ENCODE measurements at regions not wholly inside any gene's neighbourhood (a gene's known extent, or its start where the extent isn't known, plus 50 kb on each side); places are given as distances from the start of the nearest gene placed in this dataset.

DNA sequence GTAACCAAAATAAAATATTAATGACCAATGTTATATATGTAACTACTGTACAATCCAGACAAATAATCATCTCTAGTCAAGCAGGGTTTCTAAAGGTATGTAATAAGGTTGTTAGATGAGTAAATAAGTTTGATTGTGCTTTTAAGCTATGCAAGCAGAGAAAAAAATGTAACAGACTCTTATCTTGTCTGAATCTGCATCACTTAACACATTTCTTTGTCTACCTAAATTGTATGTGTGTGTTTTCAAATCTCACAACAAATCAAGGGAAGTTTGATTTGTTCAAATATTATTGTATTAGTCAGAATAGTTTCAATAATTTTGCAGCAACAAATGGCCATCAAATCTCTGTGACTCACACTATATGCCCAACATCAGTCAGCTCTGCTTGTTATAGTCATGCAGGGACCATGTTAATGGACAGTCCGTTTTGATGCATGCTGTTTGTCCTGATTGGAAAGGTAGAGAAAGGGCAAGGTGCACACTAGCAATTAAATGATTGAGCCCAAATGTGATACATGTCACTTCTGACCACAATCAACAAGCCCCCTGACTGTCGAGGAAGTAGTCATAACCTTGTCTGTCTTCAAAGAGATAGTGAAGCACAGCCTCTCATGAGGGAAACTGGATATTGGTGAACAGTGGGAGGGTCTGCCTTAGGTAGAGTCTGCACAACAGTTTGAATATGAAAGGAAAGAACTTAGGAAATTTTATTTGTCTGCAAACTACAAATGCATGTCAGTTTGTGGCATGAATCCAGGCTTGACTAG is 349.4 kb upstream of the SATB1 start:
- DNase-seq (ENCODE audit: low spot score) = no peak

DNA sequence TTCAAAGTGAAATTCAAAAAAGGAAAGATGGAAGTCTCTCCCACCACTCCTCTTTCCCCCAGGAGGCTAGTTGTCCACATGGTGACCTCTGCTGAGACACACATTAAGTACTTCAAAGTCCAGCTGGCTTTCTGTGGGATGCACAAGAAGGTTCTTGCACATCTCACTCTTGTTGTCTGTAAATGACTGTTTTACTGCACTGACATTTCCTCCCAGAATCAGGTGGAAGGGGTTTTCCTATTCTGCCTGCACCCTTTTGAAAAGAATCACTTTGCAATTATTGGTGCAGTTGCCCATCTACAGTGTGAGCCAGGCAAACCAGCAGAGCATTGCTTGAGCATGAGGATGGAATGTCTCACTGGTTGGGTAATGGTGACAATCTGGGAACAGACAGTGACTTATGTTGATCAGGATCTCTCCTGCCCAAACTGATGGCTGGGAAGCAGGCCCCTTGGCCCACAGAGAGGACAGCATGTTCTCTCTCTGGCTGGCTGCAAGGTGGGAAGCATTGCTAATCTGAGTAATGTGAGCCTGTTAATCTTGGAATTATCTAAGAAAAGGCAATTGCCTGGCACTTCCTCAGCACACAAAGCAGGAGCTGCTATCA is 347.7 kb upstream of the SATB1 start:
- no peak for DNase-seq (ENCODE audit: low spot score)

DNA sequence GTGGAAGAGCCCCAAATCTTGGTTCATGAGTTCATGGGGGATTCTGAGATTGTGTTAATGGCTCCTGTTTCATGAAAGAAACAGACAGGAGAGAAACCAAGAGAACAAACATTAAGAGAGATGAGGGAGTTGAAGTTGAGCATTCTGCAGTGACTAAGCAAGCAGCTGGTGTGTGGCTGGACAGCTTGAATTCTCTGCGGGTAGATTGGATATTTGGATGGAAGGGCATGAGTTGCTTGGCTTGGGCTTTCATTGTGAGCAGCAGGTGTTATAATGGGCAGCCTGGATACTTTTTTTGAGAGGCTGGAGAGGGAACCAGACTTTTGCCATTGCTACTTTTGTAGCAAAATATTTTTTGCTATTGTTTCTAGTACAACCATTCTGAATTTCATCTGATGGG is 346.8 kb upstream of the SATB1 start:
- no peak for DNase-seq (ENCODE audit: low spot score)

DNA sequence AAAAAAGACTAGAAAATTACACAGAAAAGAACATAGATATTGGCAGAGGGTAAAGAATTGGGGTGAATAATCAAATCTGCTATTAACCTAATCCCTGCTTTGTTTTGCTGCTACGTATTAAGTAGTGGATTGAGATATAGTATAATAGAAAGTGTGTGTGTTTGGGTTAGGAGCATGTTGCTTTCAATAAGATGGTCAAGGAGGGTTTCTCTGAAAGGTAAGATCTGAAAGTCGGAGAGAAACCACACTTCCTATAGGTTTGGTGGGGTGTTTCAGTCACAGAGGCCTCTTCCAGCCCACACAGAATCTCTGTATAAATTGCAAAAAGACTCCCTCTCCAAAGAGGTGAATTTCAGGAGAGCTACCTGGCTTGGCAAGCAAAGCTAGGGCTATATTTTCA is 345.7 kb upstream of the SATB1 start:
- DNase-seq (ENCODE audit: low spot score) = no peak

DNA sequence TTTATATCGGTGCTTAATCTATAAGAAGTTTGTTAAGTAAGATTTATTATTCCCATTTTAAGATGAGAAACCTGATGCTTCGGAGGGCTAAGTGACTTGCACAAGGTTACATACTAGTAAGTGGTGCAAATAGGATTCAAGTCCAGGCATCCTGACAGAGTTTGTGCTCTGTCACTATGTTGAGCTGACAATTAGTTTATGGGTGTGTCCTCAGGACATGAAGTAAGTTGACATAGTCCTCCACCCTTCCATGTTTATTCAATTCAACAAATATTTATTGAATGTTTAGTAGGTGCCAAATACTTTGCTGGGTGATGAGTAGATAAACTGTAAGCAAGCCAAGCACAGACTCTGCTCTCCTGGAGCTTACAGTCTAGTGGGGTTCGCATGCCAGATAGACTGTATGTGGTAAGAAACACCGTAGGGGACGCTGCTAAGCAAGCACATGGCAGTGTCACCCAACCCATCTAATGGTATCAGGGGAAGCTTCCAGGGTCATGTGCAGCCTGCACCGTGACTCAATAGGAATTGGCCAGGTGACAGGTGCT is 342.7 kb upstream of the SATB1 start:
- no peak for DNase-seq (ENCODE audit: low spot score)

DNA sequence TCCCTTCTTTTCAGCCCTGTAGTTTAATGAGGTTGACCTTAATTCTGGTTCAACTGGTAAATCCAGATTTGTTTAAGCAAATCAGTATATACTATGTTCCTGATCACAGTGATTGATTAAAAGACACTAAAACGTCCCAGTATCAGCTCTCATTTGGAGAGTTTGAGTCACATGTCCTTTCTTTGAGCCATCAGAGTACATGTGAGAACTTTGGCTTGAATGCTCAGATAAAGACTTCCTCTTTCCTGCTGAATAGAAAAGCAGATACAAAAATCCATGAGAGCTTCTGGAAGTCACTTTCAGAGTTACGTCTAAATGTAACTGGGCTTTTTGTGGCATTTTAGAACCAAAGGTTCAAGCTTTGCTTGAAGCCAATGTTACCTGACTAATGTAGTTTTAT is 341.8 kb upstream of the SATB1 start:
- DNase-seq (ENCODE audit: low spot score) = no peak

DNA sequence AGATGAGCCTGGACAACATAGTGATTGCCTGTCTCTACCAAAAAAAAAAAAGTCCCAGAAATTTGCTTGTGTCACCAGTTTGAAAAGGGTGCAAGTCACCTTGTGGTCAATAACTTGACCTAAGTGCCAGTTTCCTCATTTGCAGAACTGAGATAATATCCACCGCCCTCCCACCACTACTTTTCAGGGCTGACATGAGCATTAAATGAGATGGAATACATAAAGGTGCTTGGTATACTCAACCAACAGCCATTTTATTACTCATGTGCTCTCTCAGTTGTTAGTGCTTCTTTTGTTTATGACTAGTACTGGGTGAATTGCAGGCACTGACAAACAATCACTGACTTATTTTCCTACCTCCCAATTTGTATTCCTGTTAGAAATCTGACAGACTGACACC is 340.5 kb upstream of the SATB1 start:
- DNase-seq (ENCODE audit: low spot score) = no peak

DNA sequence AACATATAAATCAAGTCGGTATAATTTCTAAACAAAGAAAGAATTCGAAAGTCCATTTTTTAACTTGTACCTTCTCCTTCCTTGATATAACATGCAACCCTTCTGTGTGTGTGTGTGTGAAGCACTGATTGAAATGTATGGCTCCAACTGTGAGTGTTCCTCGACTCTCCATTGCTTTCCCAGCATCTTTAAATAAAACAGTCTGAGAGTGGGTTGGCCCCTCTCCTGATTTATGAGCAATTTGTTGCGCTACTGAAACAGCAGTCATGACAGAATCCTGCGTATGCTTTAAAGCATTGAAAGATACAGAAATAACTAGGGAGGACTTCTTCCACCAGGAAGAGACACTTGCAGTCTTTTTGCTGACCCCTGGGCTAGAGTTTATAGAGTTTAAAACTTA is 340.0 kb upstream of the SATB1 start:
- no peak for DNase-seq (ENCODE audit: low spot score)

DNA sequence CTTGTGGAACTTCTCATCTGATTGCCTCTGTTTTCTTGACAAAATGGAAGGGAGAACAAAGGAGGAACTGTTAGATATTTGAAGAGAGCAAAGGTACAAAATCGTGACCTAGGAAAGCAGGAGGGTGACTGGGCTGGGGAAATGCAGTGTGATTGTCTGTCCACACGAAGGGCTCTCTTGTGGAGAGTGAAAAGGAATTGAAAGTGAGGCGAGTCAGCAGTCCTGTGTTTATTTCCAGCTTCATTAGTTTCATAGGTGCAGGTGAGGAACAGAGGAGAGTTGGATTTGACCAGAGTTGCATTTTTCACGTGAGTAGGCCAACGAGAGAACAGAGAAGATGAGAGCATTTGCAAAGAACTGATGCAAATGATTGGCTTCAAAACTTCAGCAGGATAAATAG is 336.4 kb upstream of the SATB1 start:
- DNase-seq (ENCODE audit: low spot score) = no peak

DNA sequence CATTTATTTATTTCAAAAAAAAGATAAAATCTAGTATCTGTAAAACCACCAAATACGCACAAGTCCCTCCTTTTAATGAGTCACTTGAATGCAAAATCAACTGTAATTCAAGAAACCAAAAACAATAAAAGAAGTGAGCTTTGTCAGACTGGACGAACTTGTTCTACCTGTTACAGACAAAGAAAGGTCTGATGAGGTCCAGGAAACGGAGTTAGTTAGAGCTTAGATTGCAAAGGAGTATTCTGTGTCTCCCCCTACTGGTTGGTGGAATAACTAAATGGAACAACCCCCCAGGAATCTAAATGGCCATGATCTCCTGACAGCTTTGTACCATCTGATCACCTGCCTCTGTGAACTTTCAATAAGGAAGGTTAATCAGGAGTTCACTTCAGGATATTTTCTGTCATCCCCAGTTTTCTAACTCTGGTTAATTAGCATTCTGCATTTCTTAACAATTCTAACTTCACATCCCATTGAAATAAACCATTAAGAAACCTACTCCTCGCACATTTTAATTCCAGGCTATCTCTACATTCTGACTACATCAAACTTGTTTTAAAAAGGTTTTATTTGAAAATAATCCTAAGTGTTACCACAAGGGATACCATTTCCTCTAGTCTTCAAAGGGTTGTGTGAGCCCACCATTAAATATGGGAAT is 333.0 kb upstream of the SATB1 start:
- DNase-seq (ENCODE audit: low spot score) = peak; percentile 3

DNA sequence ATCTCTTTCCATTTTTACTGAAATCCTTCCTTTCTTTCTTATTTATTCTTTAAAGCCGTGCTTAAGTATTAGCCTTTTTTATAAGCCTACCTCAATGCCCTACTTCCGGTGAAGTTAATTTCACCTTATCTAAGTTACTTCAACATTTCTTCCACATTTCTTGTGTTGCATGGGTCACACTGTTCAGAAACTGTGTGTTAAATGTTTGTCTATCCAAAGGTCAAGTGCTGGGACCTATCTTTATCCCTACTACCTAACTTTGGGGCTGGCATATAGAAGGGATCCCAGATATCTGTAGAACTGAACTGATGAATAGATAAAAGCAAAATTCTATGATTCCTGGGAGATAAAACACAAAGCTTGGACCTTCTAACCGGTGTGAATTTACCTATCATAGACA is 332.3 kb upstream of the SATB1 start:
- no peak for DNase-seq (ENCODE audit: low spot score)

DNA sequence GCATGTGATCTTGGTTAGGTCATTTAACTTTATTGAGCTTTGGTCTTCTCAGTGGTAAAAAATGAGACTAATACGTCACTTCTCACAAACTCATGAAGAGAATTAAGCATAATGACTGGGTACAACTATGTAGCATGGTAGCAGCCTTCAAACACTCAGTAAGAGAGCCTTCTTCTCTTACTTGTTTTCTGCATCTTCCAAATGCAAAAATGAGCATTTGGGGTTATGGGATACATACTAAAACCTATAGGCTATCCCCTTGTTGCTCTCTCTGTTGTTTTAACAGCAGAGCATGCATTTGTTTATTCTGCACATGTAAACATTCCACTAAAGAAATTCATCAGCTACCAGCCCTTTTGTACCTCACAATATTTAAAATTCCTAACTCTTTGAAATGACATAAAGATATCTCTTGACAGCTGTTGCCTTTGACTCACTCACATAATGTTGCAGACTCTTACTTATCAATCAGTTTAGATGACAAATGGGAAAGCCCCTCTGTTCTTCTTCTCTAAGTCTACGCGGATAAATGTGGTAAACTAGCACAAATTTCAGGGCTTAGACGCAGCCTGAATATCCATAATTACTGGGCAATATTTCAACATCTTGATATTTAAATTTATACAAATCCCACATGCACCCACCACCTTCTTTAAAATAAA is 327.3 kb upstream of the SATB1 start:
- no peak for DNase-seq (ENCODE audit: low spot score)

DNA sequence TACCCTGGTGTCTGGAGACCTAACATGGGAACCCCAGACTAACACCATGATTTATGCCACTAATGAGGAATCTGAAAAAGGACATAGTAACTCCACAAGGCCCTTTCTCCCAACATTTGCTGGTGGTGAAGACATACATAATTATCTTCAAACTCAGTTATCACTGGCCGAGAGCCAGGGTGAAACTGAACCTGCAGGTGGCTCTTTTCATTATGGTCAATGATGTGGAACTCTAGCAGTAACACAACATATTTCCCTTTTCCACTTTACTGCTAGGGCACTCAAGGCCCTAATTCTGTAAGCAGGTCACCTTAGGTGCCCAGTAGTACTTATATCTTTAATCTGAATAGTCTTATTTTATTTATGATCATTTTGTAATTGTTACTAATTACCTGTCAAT is 326.4 kb upstream of the SATB1 start:
- no peak for DNase-seq (ENCODE audit: low spot score)

DNA sequence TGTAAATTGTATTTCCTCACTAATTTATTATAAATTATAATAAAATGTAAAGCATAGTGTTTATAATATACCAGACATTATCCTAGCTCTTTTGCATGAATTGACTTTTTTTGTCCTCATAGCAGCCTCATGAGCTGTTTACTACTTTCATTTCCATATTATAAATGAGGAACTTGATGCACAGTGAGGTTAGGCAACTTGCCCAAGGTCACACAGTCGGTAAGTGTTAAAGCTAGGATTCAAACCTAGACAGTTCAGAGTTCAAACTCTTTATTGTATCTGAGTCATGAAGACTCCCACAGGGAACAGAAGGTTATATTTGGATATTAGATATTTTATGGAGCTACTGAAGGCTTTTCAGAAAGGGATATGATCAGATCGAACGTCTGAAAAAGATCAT is 322.2 kb upstream of the SATB1 start:
- no peak for DNase-seq (ENCODE audit: low spot score)

DNA sequence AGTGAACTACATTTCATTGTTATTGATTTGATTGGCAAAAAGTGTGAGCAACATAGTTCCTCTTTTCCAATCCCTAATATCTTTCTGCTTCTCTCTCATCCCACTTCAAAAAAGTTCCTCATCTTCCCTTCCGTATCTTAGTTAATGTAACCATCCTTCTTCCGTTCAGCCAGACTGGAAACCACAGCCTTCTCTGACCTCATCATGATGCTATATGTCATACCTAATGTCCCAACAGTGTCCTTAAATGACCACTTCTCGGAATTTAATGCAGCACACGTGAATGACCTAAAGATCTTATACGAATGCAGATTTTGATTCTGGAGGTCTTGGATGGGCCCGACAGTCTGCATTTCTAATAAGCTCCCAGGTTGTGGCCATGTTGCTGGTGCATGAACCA is 320.3 kb upstream of the SATB1 start:
- DNase-seq (ENCODE audit: low spot score) = no peak

DNA sequence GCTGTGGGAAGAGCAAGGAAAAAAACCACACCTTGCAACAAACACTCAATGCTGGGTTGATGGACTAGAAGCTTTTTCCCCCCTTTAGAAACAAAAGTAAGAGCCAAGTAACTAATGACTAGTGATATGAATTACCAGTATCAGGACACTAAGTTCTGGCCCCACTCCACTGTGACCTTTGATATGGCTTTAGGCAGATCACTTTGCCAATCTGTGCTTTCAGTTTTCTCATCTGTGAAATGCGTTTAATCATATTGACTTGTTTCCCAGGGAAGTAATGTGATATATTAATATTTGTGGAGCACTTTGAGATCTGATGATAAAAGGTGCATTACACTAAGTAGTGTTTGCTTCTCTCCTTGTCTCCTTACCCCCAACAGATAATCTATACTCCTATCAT is 319.3 kb upstream of the SATB1 start:
- DNase-seq (ENCODE audit: low spot score) = no peak

DNA sequence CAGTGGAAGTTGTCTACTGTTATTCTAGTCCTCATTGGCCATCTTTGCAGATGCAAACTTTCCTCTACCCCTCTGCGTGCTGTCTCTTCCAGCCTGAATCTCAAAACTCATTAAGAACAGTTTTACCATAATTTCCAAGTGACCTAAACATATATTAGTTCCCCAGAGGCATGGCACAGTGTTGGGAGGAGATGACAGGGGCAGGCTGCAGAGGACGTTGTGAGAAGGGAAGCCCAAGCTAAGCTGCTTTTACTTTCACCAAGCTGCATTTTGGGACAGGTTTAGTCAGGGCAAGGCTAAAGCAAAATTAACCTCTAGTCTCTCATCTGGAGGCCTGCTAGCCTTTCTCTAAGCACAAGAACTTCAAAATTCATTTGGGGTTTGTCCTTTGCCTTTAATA is 318.6 kb upstream of the SATB1 start:
- no peak for DNase-seq (ENCODE audit: low spot score)

DNA sequence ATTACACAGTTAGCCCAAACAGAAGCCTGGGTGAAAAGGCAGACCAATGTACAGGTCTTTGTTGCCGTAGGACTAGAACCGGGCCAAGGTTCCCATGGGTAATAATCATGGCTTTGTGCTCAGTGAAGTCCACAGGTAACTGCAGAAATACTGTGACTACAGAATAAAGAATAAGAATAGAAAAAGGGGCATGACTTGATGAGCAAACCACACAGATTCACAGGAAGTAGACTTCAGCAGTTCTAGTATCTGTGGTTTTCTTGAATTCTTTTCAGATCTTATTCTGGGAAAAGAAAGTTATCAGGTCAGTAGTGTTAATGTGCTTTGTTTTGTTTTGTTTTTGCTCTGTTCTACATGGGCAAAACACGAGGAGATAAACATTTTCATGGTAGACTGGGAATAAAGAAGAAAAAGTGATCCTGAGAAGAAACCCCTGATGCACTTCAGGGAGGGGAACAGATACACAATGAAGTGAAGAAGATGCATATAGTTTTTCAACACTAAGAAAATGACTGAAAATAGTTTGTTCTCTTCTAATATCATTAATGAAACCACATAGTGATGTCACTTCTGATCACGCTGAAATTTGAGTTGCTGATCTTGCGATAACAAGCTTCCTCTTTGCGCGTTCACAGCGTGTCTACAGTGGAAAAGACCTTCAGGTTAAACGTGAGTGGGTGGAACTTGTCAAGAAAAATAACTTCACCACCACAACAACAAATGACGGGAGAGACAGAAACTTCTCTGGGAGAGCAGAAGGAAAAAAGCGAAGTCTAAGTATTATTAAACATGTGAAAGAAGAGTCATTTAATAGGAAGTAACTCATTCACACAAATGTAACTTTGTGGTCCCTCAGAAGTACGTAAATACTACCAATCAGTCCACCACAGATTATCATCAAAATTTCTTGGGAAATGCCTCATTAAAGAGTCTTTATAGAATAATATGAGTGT is 315.8 kb upstream of the SATB1 start:
- DNase-seq (ENCODE audit: low spot score) = no peak

DNA sequence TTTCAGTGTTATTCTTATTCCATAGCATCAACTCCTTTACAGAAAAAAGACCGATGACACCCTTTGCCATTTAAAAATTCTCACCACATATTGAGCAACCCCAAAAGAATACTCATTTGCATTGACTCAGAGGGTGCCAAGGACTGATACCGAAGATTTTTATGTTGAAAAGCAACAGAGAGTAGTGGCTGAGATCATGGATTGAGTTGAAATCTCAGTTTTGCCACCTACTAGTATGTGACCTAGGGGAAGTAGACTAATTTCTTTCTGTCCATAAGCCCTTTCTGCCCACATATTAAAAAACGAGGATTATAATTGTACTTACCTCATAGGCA is 313.9 kb upstream of the SATB1 start:
- no peak for DNase-seq (ENCODE audit: low spot score)

DNA sequence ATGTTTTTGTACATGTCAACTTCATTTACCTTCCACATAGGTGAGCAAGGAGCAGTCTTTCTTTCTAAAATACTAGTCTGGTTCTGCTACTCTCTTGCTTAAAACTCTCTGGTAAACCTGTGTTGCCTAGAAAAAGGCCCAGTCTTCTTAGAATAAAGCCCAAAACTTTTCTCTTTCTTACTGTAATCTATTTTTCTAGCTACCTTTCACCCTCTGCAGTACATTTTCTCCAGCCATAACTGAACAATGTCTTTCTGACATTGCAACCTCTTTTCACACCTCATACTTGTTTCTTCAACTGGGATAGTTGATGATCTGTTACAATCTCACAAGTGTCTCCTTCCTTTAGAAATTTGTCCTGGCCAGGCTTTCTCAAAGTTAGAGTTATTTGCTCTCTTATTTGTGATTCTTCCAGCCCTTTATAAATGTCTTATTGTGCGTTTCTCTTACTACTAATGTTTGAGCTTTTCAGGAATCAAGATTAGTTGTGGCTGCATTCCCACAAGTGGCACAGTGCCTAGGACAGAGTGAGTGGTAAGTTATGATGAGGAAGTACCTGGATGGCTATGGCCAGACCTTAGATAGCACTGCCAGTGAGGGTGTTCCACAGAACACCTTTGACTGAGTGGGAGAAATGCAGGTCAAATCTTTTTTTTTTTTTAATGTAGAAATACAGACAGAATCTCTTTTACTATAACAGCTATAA is 313.4 kb upstream of the SATB1 start:
- no peak for DNase-seq (ENCODE audit: low spot score)

DNA sequence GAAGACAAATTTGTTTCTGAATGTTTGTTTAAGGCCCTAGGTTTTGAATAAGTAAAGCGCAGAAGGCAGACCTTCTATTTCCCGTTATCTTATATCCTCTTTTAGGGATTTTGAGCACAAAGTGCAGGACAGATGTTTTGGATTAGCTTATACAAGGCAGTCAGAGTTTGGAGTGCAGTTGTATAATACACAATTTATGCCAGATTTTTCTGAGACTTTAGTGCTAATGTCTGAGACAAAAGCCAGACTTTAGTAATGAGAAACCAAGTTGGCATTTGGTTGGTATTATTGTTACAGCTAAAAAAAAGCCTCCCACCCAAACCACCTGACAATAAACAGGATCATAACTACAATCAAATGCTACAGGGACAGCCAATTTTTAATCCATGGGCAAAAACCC is 309.9 kb upstream of the SATB1 start:
- no peak for DNase-seq (ENCODE audit: low spot score)

Measured in AG08396 (cell line).